Spleen (tissue), 7 donors: ENCODE measurements at regions not wholly inside any gene's neighbourhood (a gene's known extent, or its start where the extent isn't known, plus 50 kb on each side); places are given as distances from the start of the nearest gene placed in this dataset.

ENCODE experiments used
- POLR2A ChIP-seq, 3 donors: fragments of 450-650 bp; IDR thresholded peaks; one replicate each; pipeline ENCODE4 v1.5.1; 2017; ENCODE audit warnings: antibody characterized with exemption in 3 of 3, mild to moderate bottlenecking in 1 of 3
- POLR2AphosphoS5 ChIP-seq, 3 donors: sonication (generic); formaldehyde crosslinking; IDR thresholded peaks; one replicate each; pipeline ENCODE4 v1.5.1; 2017; ENCODE audit warnings: antibody characterized with exemption in 3 of 3
- TF ChIP-seq, protein P1 (sequence below), 11 experiments: fragments of 200-600 bp in 7 of 11; fragments of 450-650 bp in 4 of 11; sonication (generic) in 4 of 11; IDR thresholded peaks in 8 of 11; conservative IDR thresholded peaks in 3 of 11; 1 replicate in 7 of 11; 2 replicates in 4 of 11; pipeline versions ENCODE4 v1.4.0 to v1.8.0; 2016 to 2021; ENCODE audit warnings: antibody characterized with exemption in 11 of 11, inconsistent platforms in 4 of 11, mild to moderate bottlenecking in 1 of 11
- donor health status: DM: no; HTN: no; CAD: no; lungs with moderate emphysema.
- donor health status: DM: no; HTN: no; CAD: no.
- donor health status: DM: no; HTN: no; CAD: no.

DNA sequence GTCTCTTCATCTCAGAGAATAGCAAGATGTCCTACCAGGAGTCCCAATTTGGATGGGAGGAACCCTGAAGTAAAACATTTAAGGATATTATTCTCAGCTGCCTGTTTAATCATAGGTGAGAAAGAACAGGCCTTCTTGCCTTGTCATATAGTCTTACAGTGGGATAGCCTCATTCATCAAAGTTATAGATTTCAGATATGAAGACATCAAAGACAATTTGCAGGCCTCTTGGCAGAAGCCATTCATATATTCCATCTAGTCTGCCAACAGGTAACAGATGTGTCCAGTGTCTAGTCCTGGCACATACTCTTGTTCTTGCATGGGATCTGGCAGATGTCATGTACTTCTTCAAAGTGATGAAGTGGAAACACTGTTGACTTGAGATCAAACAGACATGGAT, 601.3 kb upstream of the GHITM start:
- TF ChIP-seq, protein P1, sequence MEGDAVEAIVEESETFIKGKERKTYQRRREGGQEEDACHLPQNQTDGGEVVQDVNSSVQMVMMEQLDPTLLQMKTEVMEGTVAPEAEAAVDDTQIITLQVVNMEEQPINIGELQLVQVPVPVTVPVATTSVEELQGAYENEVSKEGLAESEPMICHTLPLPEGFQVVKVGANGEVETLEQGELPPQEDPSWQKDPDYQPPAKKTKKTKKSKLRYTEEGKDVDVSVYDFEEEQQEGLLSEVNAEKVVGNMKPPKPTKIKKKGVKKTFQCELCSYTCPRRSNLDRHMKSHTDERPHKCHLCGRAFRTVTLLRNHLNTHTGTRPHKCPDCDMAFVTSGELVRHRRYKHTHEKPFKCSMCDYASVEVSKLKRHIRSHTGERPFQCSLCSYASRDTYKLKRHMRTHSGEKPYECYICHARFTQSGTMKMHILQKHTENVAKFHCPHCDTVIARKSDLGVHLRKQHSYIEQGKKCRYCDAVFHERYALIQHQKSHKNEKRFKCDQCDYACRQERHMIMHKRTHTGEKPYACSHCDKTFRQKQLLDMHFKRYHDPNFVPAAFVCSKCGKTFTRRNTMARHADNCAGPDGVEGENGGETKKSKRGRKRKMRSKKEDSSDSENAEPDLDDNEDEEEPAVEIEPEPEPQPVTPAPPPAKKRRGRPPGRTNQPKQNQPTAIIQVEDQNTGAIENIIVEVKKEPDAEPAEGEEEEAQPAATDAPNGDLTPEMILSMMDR (IDR thresholded peaks at IDR 0.05 in 8 of 11, conservative IDR thresholded peaks at IDR 0.05 in 3 of 11), result no peak
- no peak for TF ChIP-seq POLR2A (IDR thresholded peaks at IDR 0.05)
- TF ChIP-seq POLR2AphosphoS5 (IDR thresholded peaks at IDR 0.05), result no peak
